ENCODE measurements at regions not wholly inside any gene's neighbourhood (a gene's known extent, or its start where the extent isn't known, plus 50 kb on each side); places are given as distances from the start of the nearest gene placed in this dataset.
"Not testable (repeated sequence)": the region's sequence is repeated elsewhere in the genome, so short reads cannot be mapped to it uniquely, and the experiment has no call there.

GRCh38 chr3:130151555-130151954, 69.9 kb downstream of the ALG1L2 start:
- not testable (repeated sequence) for DNase-seq

GRCh38 chr3:130153247-130153646, 71.6 kb downstream of the ALG1L2 start:
- not testable (repeated sequence) for DNase-seq

GRCh38 chr3:130155464-130155863, 73.8 kb downstream of the ALG1L2 start:
- DNase-seq, result not testable (repeated sequence)

- not testable (repeated sequence) for DNase-seq
These were observed 85.2 kb downstream of the ALG1L2 start for GRCh38 chr3:130166856-130167255.

GRCh38 chr3:130175195-130175594, 93.6 kb downstream of the ALG1L2 start:
- not testable (repeated sequence) for DNase-seq

- DNase-seq, result not testable (repeated sequence)
These were observed 95.0 kb downstream of the ALG1L2 start for GRCh38 chr3:130176476-130177256.

- not testable (repeated sequence) for DNase-seq
These were observed 97.2 kb downstream of the ALG1L2 start for GRCh38 chr3:130178835-130179234.

GRCh38 chr3:130179353-130179970, 97.8 kb downstream of the ALG1L2 start:
- DNase-seq, result peak; percentile 2 to 46

GRCh38 chr3:130182475-130182874, 100.8 kb downstream of the ALG1L2 start:
- DNase-seq, result not testable (repeated sequence)

- DNase-seq, result not testable (repeated sequence)
These were observed 102.1 kb downstream of the ALG1L2 start for GRCh38 chr3:130183689-130184088.

GRCh38 chr3:130184152-130185024, 102.8 kb downstream of the ALG1L2 start:
- DNase-seq, result not testable (repeated sequence)

- not testable (repeated sequence) for DNase-seq
These were observed 119.6 kb downstream of the ALG1L2 start for GRCh38 chr3:130201272-130201671.

- DNase-seq, result not testable (repeated sequence)
These were observed 122.0 kb downstream of the ALG1L2 start for GRCh38 chr3:130203633-130204032.

GRCh38 chr3:130227540-130227939, 117.9 kb upstream of the COL6A5 start:
- DNase-seq, result no peak

GRCh38 chr3:130242850-130243569, 102.5 kb upstream of the COL6A5 start:
- no peak for DNase-seq

GRCh38 chr3:130243808-130244207, 101.7 kb upstream of the COL6A5 start:
- DNase-seq, result no peak

- no peak for DNase-seq
These were observed 94.5 kb upstream of the COL6A5 start for GRCh38 chr3:130250982-130251381.

- DNase-seq, result no peak
These were observed 90.0 kb upstream of the COL6A5 start for GRCh38 chr3:130255442-130255841.

GRCh38 chr3:130256821-130257340, 88.6 kb upstream of the COL6A5 start:
- DNase-seq, result no peak

GRCh38 chr3:130258532-130258952, 86.9 kb upstream of the COL6A5 start:
- no peak for DNase-seq

GRCh38 chr3:130259166-130259874, 86.2 kb upstream of the COL6A5 start:
- no peak for DNase-seq

- DNase-seq, result no peak
These were observed 84.6 kb upstream of the COL6A5 start for GRCh38 chr3:130260918-130261317.
